ENCODE measurements at regions not wholly inside any gene's neighbourhood (a gene's known extent, or its start where the extent isn't known, plus 50 kb on each side); places are given as distances from the start of the nearest gene placed in this dataset.
"Not testable (repeated sequence)": the region's sequence is repeated elsewhere in the genome, so short reads cannot be mapped to it uniquely, and the experiment has no call there.

DNA sequence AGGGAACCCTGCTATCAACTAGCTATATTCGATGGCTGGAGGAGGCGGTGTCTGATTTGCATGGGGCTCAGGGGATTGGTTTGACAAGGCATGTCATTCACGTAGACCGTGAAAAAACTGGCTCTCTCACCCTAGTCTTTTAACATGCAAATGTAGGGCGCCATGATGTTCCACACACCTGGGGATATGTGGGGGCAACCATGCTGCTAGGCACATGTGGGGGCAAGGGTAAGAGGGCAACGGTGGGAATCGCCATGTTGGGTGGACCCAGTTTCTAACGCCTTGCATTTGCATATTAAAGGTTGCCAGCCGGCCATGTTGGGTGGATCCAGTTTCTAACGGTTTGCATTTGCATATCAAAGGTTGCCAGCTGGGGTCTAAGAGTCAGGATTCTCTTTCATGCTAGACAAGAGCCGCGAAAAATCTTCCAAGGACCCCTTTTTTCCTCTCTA is 419.2 kb upstream of the NFE2L3 start:
- H3K9me3 Mint-ChIP-seq, result no peaks in the 10 kb centered on the region
- intact Hi-C loops (cut with micrococcal nuclease), result no loop called here
- no peak for DNase-seq
- no peak overlapping the region for H3K27ac Mint-ChIP-seq
- H3K36me3 Mint-ChIP-seq (ENCODE audit: low read depth), result no peaks in the 10 kb centered on the region
- no peaks in the 10 kb centered on the region for H3K4me1 Mint-ChIP-seq (ENCODE audit: low read depth)
- peaks cover 8% of the 10 kb centered on the region for H3K27me3 Mint-ChIP-seq (ENCODE audit: low read depth)
- H3K4me3 Mint-ChIP-seq, result no peak overlapping the region
- CTCF ChIA-PET, result interaction anchor here (1.0 kb wide), 1 partner anchor 13 kb away, joined by 3 read pairs; no protein-coding TSS in a partner anchor

DNA sequence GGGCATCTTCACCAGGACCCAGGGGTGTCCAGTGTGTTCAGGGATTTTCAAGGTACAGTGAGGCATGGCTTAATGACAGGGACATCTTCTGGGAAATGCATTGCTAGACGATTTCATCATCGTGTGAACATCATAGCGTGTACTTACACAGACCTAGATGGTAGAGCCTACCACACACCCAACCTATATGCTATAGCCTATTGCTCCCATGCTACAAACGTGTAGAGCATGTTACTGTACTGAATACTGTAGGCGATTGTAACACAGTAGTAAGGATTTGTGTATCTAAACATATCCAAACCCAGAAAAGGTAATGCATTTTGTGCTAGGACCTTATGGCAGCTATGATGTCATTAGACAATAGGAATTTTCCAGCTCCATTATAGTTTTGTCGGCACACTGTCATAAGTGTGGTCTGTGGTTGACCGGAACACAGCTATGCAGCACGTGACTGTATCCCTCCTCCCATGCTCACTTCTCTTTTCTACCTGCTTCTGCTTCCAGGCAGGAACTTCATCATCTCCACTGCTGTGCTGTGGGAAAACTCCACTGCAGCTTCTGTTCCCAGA is 416.2 kb upstream of the NFE2L3 start:
- intact Hi-C loops (cut with micrococcal nuclease), result no loop called here
- CTCF ChIA-PET, result no interaction called here

DNA sequence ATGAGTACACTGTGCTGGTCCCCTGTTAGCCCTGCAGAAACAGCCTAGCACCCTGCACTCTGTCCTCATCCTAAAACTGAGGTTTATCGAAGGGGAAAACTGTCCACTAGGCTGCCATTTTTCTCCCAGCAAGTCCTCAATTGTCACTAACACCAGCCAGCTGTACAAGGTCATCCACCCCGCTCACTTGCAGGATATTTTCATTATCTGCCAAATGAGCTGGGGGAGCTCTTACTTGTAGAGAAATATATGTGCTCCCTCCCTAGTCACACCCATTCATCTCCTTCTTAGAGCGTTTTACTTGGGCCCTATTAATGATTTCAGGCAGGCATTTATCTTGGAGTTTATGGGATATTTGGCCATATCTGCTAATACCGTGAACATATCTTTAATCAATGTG is 413.5 kb upstream of the NFE2L3 start:
- no peak overlapping the region for H3K27ac Mint-ChIP-seq
- H3K36me3 Mint-ChIP-seq (ENCODE audit: low read depth), result no peaks in the 10 kb centered on the region
- intact Hi-C loops (cut with micrococcal nuclease), result no loop called here
- H3K9me3 Mint-ChIP-seq, result no peaks in the 10 kb centered on the region
- H3K27me3 Mint-ChIP-seq (ENCODE audit: low read depth), result peaks cover 13% of the 10 kb centered on the region
- H3K4me3 Mint-ChIP-seq, result no peak overlapping the region
- no peak for DNase-seq
- CTCF ChIA-PET, result no interaction called here
- no peaks in the 10 kb centered on the region for H3K4me1 Mint-ChIP-seq (ENCODE audit: low read depth)

More for the DNA sequence above, 416.2 kb upstream of the NFE2L3 start:
- no peaks in the 10 kb centered on the region for H3K4me1 Mint-ChIP-seq (ENCODE audit: low read depth)
- no peaks in the 10 kb centered on the region for H3K9me3 Mint-ChIP-seq
- H3K27ac Mint-ChIP-seq, result no peak overlapping the region
- no peaks in the 10 kb centered on the region for H3K36me3 Mint-ChIP-seq (ENCODE audit: low read depth)
- peaks cover 10% of the 10 kb centered on the region for H3K27me3 Mint-ChIP-seq (ENCODE audit: low read depth)
- no peak overlapping the region for H3K4me3 Mint-ChIP-seq
- no peak for DNase-seq

DNA sequence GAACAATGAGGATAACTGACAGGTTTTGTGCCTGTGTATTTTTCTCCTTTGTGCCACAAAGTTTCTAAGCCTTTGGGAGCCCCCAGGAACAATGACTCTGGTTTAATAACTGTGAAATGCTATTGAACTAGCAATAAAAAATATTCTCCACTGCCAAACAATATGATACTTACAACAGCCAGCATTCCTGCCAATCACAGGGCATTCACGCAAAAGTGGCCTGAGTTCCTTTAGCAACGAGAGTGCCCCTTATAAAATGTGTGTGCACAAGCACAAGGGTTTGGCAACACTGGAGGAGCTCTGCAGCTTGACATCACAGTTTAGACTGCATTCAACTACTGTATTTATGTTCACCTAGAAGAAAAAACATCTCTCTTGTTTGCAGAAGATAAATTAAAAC is 412.9 kb upstream of the NFE2L3 start:
- Mint-ChIP-seq H3K4me3 (no peak overlapping the region), H3K27ac (no peak overlapping the region), H3K36me3 (ENCODE audit: low read depth) (no peaks in the 10 kb centered on the region), H3K9me3 (no peaks in the 10 kb centered on the region), H3K27me3 (ENCODE audit: low read depth) (peaks cover 13% of the 10 kb centered on the region), H3K4me1 (ENCODE audit: low read depth) (no peaks in the 10 kb centered on the region)
- DNase-seq, result no peak
- intact Hi-C loops (cut with micrococcal nuclease), result no loop called here
- CTCF ChIA-PET, result no interaction called here

DNA sequence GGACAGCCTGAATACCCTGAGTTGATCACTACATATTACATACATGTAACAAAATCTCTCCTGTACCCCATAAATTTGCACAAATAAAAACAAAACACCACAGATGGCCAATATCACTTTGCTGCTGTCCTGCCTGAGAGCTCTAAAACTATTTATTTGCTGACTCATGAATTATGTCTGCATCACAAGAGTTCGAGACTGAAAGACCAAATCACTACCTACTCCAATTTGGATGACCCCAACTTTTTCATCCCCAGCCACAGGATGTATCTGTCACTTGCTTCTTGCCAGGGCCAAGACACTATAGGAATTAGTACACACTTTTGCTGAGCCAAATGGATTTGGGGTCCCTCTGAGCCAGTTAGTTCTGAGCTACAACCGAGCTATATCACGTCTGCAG is 409.7 kb upstream of the NFE2L3 start:
- H3K4me1 Mint-ChIP-seq (ENCODE audit: low read depth), result no peaks in the 10 kb centered on the region
- H3K36me3 Mint-ChIP-seq (ENCODE audit: low read depth), result no peaks in the 10 kb centered on the region
- peaks cover 7% of the 10 kb centered on the region for H3K27me3 Mint-ChIP-seq (ENCODE audit: low read depth)
- no peak overlapping the region for H3K4me3 Mint-ChIP-seq
- H3K27ac Mint-ChIP-seq, result no peak overlapping the region
- DNase-seq, result no peak
- CTCF ChIA-PET, result interaction anchor here (0.6 to 1.3 kb wide), 2 partner anchors 112 to 501 kb away, joined by 3 read pairs; no protein-coding TSS in a partner anchor
- no peaks in the 10 kb centered on the region for H3K9me3 Mint-ChIP-seq
- intact Hi-C loops (cut with micrococcal nuclease), result no loop called here

DNA sequence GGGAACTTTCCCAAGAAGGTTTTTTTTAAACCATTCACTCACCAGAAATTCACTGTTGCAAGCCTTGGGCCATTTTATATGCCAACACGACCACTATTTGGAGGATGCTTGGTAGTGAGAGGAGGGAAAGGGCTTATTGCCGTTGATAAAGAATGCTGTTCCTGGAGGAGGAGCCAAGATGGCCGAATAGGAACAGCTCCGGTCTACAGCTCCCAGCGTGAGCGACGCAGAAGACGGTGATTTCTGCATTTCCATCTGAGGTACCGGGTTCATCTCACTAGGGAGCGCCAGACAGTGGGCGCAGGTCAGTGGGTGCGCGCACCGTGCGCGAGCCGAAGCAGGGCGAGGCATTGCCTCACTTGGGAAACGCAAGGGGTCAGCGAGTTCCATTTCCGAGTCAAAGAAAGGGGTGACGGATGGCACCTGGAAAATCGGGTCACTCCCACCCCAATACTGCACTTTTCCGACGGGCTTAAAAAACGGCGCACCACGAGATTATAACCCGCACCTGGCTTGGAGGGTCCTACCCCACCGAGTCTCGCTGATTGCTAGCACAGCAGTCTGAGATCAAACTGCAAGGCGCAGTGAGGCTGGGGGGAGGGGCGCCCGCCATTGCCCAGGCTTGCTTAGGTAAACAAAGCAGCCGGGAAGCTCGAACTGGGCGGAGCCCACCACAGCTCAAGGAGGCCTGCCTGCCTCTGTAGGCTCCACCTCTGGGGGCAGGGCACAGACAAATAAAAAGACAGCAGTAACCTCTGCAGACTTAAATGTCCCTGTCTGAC is 408.1 kb upstream of the NFE2L3 start:
- H3K9me3 Mint-ChIP-seq; H3K36me3 Mint-ChIP-seq (ENCODE audit: low read depth); DNase-seq; CTCF ChIA-PET; intact Hi-C loops (cut with micrococcal nuclease); H3K27me3 Mint-ChIP-seq (ENCODE audit: low read depth); H3K27ac Mint-ChIP-seq; H3K4me1 Mint-ChIP-seq (ENCODE audit: low read depth); H3K4me3 Mint-ChIP-seq: not testable (repeated sequence)

DNA sequence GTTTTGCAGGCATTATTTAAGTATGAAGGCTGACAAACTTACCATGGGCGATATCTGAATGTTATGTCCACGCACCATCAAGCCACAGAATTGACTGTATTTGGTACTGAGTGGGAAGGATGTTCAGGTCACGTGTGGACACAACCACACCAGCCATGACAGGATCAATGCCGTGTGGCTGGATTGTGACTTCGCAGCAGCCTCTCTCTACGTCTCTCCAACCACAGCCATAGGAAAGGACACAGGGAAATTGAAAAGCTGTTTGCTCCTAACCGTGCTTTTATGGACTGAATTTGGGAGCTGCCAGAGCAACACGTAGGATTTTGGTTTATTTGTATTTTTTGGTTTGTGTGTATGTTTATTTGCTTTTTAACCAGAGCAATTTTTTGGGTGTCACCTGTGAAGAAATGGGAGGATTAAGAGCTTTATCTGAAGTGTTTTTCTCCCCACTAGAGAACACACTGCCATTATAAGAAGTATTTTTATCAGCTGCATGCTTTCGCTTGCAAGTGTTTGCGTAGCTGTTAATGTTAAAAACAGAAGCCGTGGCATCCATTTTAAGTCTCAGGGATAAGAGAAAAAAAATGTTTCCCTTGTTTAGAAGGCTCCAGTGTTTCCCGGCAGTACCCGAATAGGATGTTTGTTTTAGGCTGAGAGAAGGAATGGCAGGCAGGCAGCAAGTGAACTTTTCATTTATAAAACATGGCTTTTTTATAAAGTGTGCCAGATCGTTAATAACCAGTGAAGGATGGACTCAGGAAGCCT is 401.1 kb upstream of the NFE2L3 start:
- H3K4me3 Mint-ChIP-seq, result no peak overlapping the region
- H3K36me3 Mint-ChIP-seq (ENCODE audit: low read depth), result no peaks in the 10 kb centered on the region
- no peaks in the 10 kb centered on the region for H3K4me1 Mint-ChIP-seq (ENCODE audit: low read depth)
- H3K27me3 Mint-ChIP-seq (ENCODE audit: low read depth), result no peaks in the 10 kb centered on the region
- no peak overlapping the region for H3K27ac Mint-ChIP-seq
- H3K9me3 Mint-ChIP-seq, result peaks cover 2% of the 10 kb centered on the region
- CTCF ChIA-PET, result interaction anchor here (0.5 kb wide), 1 partner anchor 81 kb away, joined by 4 read pairs; no protein-coding TSS in a partner anchor
- no peak for DNase-seq
- intact Hi-C loops (cut with micrococcal nuclease), result no loop called here

DNA sequence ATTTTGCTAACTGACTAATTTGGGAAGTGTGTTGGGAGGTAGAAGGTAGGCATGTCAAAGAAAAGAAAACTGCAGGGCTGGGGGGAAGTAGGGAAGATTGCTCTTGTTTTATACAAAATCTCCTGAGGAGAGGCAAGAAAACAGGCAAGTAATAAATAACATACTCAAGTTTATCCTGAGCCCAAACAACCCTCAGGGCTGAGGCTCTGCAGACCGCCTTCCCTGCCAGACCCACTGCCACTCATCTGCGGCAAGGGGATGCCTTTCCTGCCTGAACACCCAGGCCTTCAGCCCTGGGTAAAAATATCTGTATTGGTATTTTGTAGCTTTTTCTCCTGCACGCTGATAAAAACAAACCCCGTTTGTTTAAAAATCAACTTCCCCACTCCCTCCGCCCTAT is 399.8 kb upstream of the NFE2L3 start:
- no peaks in the 10 kb centered on the region for H3K27me3 Mint-ChIP-seq (ENCODE audit: low read depth)
- no peak overlapping the region for H3K4me3 Mint-ChIP-seq
- H3K36me3 Mint-ChIP-seq (ENCODE audit: low read depth), result no peaks in the 10 kb centered on the region
- peaks cover 2% of the 10 kb centered on the region for H3K9me3 Mint-ChIP-seq
- intact Hi-C loops (cut with micrococcal nuclease), result no loop called here
- DNase-seq, result no peak
- CTCF ChIA-PET, result no interaction called here
- H3K4me1 Mint-ChIP-seq (ENCODE audit: low read depth), result no peaks in the 10 kb centered on the region
- no peak overlapping the region for H3K27ac Mint-ChIP-seq

DNA sequence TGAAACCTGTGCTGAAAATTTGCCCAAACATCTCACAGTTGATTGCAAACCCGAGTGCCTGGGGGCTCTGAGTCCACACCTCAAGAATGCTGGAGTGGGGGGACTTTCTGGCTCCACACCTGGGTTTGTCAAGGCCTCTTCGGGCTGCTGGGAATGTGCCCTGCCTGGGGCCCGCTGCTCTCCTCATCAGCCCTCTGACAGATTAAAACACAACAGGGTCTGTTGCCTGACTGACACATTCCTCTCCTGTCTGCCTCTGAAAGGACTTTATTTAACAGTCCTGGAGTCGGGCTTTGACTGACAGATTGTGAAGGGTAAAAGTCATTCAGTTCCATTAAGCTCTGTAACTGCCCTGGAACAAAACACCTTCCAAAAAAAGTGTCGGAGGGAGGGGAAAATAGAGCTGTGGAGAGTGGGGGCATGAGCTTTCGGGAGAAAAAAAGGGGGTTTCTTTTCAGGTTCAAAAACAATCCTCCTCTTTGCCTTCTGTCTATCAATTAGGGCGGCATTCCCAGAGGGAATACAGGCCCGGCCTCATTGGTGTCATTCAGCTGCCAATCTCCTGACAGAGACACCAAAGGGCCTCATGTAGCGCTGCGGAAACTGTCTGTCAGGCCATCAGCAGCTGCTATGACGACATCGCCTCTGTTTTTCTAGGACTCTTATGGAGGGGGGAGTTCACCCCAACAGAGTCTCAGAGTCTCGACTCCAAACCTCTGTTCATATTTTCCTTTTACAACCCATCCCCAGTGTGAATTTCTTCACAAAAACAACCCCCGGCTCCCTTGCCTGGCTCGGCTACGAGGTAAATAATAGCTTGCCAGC is 398.8 kb upstream of the NFE2L3 start:
- Mint-ChIP-seq H3K9me3 (peaks cover 2% of the 10 kb centered on the region), H3K4me1 (ENCODE audit: low read depth) (no peaks in the 10 kb centered on the region), H3K27me3 (ENCODE audit: low read depth) (no peaks in the 10 kb centered on the region), H3K4me3 (no peak overlapping the region), H3K36me3 (ENCODE audit: low read depth) (no peaks in the 10 kb centered on the region), H3K27ac (no peak overlapping the region)
- no peak for DNase-seq
- CTCF ChIA-PET, result interaction anchor here (0.6 kb wide), 1 partner anchor 20 kb away, joined by 3 read pairs; no protein-coding TSS in a partner anchor
- intact Hi-C loops (cut with micrococcal nuclease), result no loop called here

DNA sequence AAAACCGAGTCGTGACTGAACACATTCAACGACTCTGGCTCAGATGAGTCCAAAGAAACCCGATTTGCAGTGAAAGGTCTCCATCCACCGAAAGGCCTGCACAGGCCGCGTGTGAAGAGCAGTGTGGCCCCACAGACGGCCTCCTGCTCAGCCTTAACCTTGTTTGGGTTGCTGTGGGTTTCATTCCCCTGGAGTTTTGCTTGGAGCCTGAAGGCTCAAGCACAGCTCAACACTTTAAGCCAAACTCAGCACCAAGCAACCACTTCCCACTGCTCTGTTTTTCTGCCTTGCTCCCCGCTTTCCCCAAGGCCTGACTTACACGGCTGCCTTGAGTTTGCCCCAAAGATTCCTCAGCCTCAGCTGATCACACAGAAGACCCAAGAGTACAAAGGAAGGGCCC is 398.2 kb upstream of the NFE2L3 start:
- H3K4me1 Mint-ChIP-seq (ENCODE audit: low read depth), result no peaks in the 10 kb centered on the region
- CTCF ChIA-PET, result interaction anchor here (0.6 kb wide), 1 partner anchor 20 kb away, joined by 3 read pairs; no protein-coding TSS in a partner anchor
- H3K4me3 Mint-ChIP-seq, result no peak overlapping the region
- intact Hi-C loops (cut with micrococcal nuclease), result no loop called here
- H3K9me3 Mint-ChIP-seq, result no peaks in the 10 kb centered on the region
- H3K36me3 Mint-ChIP-seq (ENCODE audit: low read depth), result no peaks in the 10 kb centered on the region
- H3K27me3 Mint-ChIP-seq (ENCODE audit: low read depth), result no peaks in the 10 kb centered on the region
- no peak overlapping the region for H3K27ac Mint-ChIP-seq
- no peak for DNase-seq

DNA sequence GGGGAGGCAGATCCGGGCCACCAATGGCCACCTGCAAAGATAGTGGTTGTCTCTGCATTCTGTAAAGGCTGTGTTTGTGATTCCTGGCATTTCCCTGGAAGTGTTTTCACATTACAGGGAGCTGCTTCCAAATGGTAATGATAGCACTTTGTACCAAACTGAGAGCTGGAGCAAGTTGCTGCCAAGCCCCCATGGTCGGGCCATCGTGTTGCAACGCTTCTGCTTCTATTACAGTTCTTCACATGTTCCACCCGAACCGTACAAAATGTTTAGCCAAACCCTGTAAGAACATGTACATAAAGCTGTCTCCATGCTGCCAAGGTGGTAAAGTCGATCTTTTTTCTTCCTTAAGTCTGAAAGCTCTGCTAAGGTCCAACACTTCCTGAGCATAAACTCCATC is 397.7 kb upstream of the NFE2L3 start:
- no peaks in the 10 kb centered on the region for H3K36me3 Mint-ChIP-seq (ENCODE audit: low read depth)
- intact Hi-C loops (cut with micrococcal nuclease), result no loop called here
- H3K9me3 Mint-ChIP-seq, result no peaks in the 10 kb centered on the region
- no peaks in the 10 kb centered on the region for H3K4me1 Mint-ChIP-seq (ENCODE audit: low read depth)
- no peak for DNase-seq
- no peak overlapping the region for H3K27ac Mint-ChIP-seq
- no peak overlapping the region for H3K4me3 Mint-ChIP-seq
- no peaks in the 10 kb centered on the region for H3K27me3 Mint-ChIP-seq (ENCODE audit: low read depth)
- CTCF ChIA-PET, result no interaction called here

DNA sequence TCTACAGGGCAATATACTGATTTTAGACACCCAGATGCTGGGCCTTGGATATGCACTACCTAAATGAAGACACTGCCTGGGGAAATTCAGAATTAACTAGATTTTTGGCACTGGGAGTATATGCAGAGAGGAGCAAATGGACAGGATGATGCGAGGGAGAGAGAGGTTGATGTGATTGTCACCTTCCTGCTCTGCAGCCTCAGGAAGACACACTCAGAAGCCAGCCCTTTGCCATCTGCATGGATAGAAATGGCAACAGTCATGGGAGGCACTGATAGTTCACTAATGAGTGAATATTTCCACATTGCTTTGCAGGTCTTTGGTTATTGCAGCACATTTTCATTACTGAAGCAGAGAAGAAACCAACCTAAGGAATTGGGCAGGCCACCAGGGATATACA is 397.2 kb upstream of the NFE2L3 start:
- intact Hi-C loops (cut with micrococcal nuclease), result no loop called here

More for the DNA sequence above, 397.2 kb upstream of the NFE2L3 start:
- DNase-seq, result no peak
- Mint-ChIP-seq H3K9me3 (no peaks in the 10 kb centered on the region), H3K36me3 (ENCODE audit: low read depth) (no peaks in the 10 kb centered on the region), H3K4me3 (no peak overlapping the region), H3K27ac (no peak overlapping the region), H3K4me1 (ENCODE audit: low read depth) (no peaks in the 10 kb centered on the region), H3K27me3 (ENCODE audit: low read depth) (no peaks in the 10 kb centered on the region)
- CTCF ChIA-PET, result no interaction called here

Measured in activated naive CD4-positive, alpha-beta T cell treated with anti-CD3 and anti-CD28 coated beads for 36 hours (primary cell).